GM23338 (cell line): ENCODE measurements at regions not wholly inside any gene's neighbourhood (a gene's known extent, or its start where the extent isn't known, plus 50 kb on each side); places are given as distances from the start of the nearest gene placed in this dataset.

Experiments
- ATAC-seq: fragments of 200-7000 bp; cut with Tn5 transposase; 3 replicates; pipeline ENCODE4 v1.9.1; 2020
- DNase-seq: peaks from one replicate; pipeline ENCODE4 v3.0.0-alpha.2; 2015; ENCODE audit warnings: low spot score
- H2AFZ ChIP-seq: fragments of 200-600 bp; sonication (generic); 2 replicates; pipeline ENCODE4 v1.8.0; 2016; ENCODE audit warnings: antibody characterized with exemption, mild to moderate bottlenecking, moderate library complexity
- H3F3A ChIP-seq: fragments of 200-600 bp; sonication (generic); replicated peaks from 2 replicates; pipeline ENCODE4 v1.8.0; 2017; ENCODE audit warnings: antibody characterized with exemption, mixed run types, low read depth
- H3K27ac ChIP-seq: fragments of 200-600 bp; sonication (generic); 2 replicates; pipeline ENCODE4 v1.6.1; 2016; ENCODE audit warnings: low read depth
- H3K27me3 ChIP-seq: fragments of 200-600 bp; sonication (generic); 2 replicates; pipeline ENCODE4 v1.8.0; 2016; ENCODE audit warnings: mild to moderate bottlenecking, mixed run types, moderate library complexity; ENCODE audit not compliant: insufficient read depth
- H3K36me3 ChIP-seq: fragments of 200-600 bp; sonication (generic); 2 replicates; pipeline ENCODE4 v1.8.0; 2016; ENCODE audit warnings: mild to moderate bottlenecking; ENCODE audit not compliant: insufficient read depth
- H3K4me1 ChIP-seq: fragments of 200-600 bp; sonication (generic); 2 replicates; pipeline ENCODE4 v1.8.0; 2016; ENCODE audit warnings: mild to moderate bottlenecking, moderate library complexity; ENCODE audit not compliant: insufficient read depth
- H3K4me2 ChIP-seq: fragments of 200-600 bp; sonication (generic); 2 replicates; pipeline ENCODE4 v1.7.1; 2017; ENCODE audit warnings: mixed run types
- H3K4me3 ChIP-seq: fragments of 200-600 bp; sonication (generic); 2 replicates; pipeline ENCODE4 v1.6.1; 2016; ENCODE audit warnings: mixed run types
- H3K79me2 ChIP-seq: fragments of 200-600 bp; sonication (generic); replicated peaks from 2 replicates; pipeline ENCODE4 v1.8.0; 2017; ENCODE audit warnings: mild to moderate bottlenecking; ENCODE audit not compliant: insufficient read depth
- H3K9me2 ChIP-seq: fragments of 200-600 bp; sonication (generic); 2 replicates; pipeline ENCODE4 v1.8.0; 2017; ENCODE audit not compliant: insufficient read depth
- H4K20me1 ChIP-seq: fragments of 200-600 bp; sonication (generic); replicated peaks from 2 replicates; pipeline ENCODE4 v1.8.0; 2017; ENCODE audit warnings: mild to moderate bottlenecking; ENCODE audit not compliant: insufficient read depth
- H3K27ac Mint-ChIP-seq: 2 replicates; pipeline ENCODE4 v1.8.0; 2020; ENCODE audit warnings: inconsistent platforms, mild to moderate bottlenecking, moderate library complexity, mixed read lengths
- H3K27me3 Mint-ChIP-seq: 3 replicates; pipeline ENCODE4 v1.8.0; 2022; ENCODE audit warnings: low read depth, mild to moderate bottlenecking, moderate library complexity, mixed read lengths, inconsistent platforms; ENCODE audit not compliant: insufficient read depth, poor library complexity
- H3K36me3 Mint-ChIP-seq: 3 replicates; pipeline ENCODE4 v1.8.0; 2021; ENCODE audit warnings: low read depth, mild to moderate bottlenecking, inconsistent platforms, moderate library complexity, mixed read lengths
- H3K4me1 Mint-ChIP-seq: 3 replicates; pipeline ENCODE4 v1.8.0; 2020; ENCODE audit warnings: mild to moderate bottlenecking, inconsistent platforms, mixed read lengths
- H3K4me3 Mint-ChIP-seq: 3 replicates; pipeline ENCODE4 v1.8.0; 2021; ENCODE audit warnings: moderate library complexity, mild to moderate bottlenecking, inconsistent platforms, mixed read lengths
- H3K9me3 Mint-ChIP-seq: 3 replicates; pipeline ENCODE4 v1.8.0; 2020; ENCODE audit warnings: moderate library complexity, mild to moderate bottlenecking, inconsistent platforms, mixed read lengths
- CREB1 ChIP-seq: fragments of 250-450 bp; sonication (Bioruptor Pico); IDR thresholded peaks from 2 replicates; pipeline ENCODE4 v1.5.0; 2020; ENCODE audit warnings: low read depth, mild to moderate bottlenecking, moderate library complexity
- CTCF ChIP-seq, 2 experiments: fragments of 200-600 bp in 1 of 2; sonication (generic) in 1 of 2; conservative IDR thresholded peaks; 2 replicates each; pipeline versions ENCODE4 v1.5.1 to v1.6.1; 2016 to 2017; ENCODE audit warnings: antibody characterized with exemption in 2 of 2, low read depth in 2 of 2, mild to moderate bottlenecking in 2 of 2, moderate library complexity in 1 of 2
- EZH2 ChIP-seq: fragments of 200-600 bp; sonication (generic); IDR thresholded peaks from one replicate; pipeline ENCODE4 v1.8.0; 2017; ENCODE audit warnings: antibody characterized with exemption, mild to moderate bottlenecking, low read depth; ENCODE audit not compliant: unreplicated experiment
- NANOG ChIP-seq: IDR thresholded peaks from 2 replicates; pipeline ENCODE4 v1.6.1; 2016; ENCODE audit warnings: antibody characterized with exemption, borderline replicate concordance
- STAT1 ChIP-seq: IDR thresholded peaks from one replicate; pipeline ENCODE4 v1.6.1; 2016; ENCODE audit warnings: antibody characterized with exemption; ENCODE audit not compliant: unreplicated experiment
- ZNF114 ChIP-seq: fragments of 250-450 bp; sonication (Bioruptor Pico); IDR thresholded peaks from 2 replicates; pipeline ENCODE4 v1.5.0; 2020; ENCODE audit warnings: mild to moderate bottlenecking, moderate library complexity
- ZNF331 ChIP-seq: fragments of 250-450 bp; sonication (Bioruptor Pico); IDR thresholded peaks from 2 replicates; pipeline ENCODE4 v1.5.0; 2020; ENCODE audit warnings: low read depth, mild to moderate bottlenecking, moderate library complexity
- ZNF462 ChIP-seq: fragments of 250-450 bp; sonication (Bioruptor Pico); IDR thresholded peaks from 2 replicates; pipeline ENCODE4 v1.5.0; 2020; ENCODE audit warnings: mild to moderate bottlenecking, moderate library complexity

- no peak overlapping the region for H3K4me3 ChIP-seq
- H3K9me3 Mint-ChIP-seq: peaks cover 4% of the 10 kb centered on the region; the same call in 2 of the 3 replicates
- H3K36me3 Mint-ChIP-seq: no peaks in the 10 kb centered on the region
- 0 out of 2 replicates have a peak, but pooled peaks cover 3% of the 10 kb centered on the region for H3F3A ChIP-seq
- H3K4me1 Mint-ChIP-seq: peaks cover 11% of the 10 kb centered on the region
- H3K27me3 Mint-ChIP-seq: peaks cover 9% of the 10 kb centered on the region
- no peaks in the 10 kb centered on the region for H3K79me2 ChIP-seq
- H3K4me1 ChIP-seq: no peaks in the 10 kb centered on the region; the same call in 1 of the 2 replicates
- H2AFZ ChIP-seq: peak overlapping the region; percentile 56; the same call in 1 of the 2 replicates
- no peaks in the 10 kb centered on the region for H3K27me3 ChIP-seq
- no peak overlapping the region for H3K4me2 ChIP-seq
- H3K27ac ChIP-seq: no peak overlapping the region
- H3K9me2 ChIP-seq: no peaks in the 10 kb centered on the region
- no peaks in the 10 kb centered on the region for H3K36me3 ChIP-seq
- TF ChIP-seq CTCF (conservative IDR thresholded peaks at IDR 0.05; ENCODE audit: low read depth in 2 of 2) (peak; percentile 36 to 65; a peak in 3 of 4 replicates), NANOG (no peak), ZNF462 (CRISPR knock-in tag) (no peak), CREB1 (CRISPR knock-in tag) (no peak), STAT1 (no peak), EZH2 (no peak), ZNF331 (CRISPR knock-in tag) (no peak), ZNF114 (CRISPR knock-in tag) (no peak)
- DNase-seq: peak; percentile 55
- ATAC-seq: peak; percentile 42
- H3K4me3 Mint-ChIP-seq: no peak overlapping the region
- H4K20me1 ChIP-seq: no peaks in the 10 kb centered on the region
- H3K27ac Mint-ChIP-seq: no peak overlapping the region
Measured at GRCh38 chr11:69948256-69949141, 129.3 kb upstream of the FGF3 start.
